Mesendoderm (in vitro differentiated cells): ENCODE measurements at regions not wholly inside any gene's neighbourhood (a gene's known extent, or its start where the extent isn't known, plus 50 kb on each side); places are given as distances from the start of the nearest gene placed in this dataset.

Source experiments
- DNase-seq: peaks from one replicate; pipeline ENCODE4 v3.0.0; 2013
- H2AK5ac ChIP-seq: 2 replicates; pipeline ENCODE4 v1.6.1; 2013; ENCODE audit warnings: low read length, inconsistent platforms
- H2BK120ac ChIP-seq: 2 replicates; pipeline ENCODE4 v1.6.1; 2013; ENCODE audit warnings: low read depth, mild to moderate bottlenecking, low read length, moderate library complexity, mixed read lengths
- H2BK15ac ChIP-seq: replicated peaks from 2 replicates; pipeline ENCODE4 v1.6.1; 2013; ENCODE audit warnings: low read depth, mild to moderate bottlenecking, moderate library complexity
- H2BK5ac ChIP-seq: 2 replicates; pipeline ENCODE4 v1.6.1; 2013; ENCODE audit warnings: low read length, inconsistent platforms
- H3K18ac ChIP-seq: 2 replicates; pipeline ENCODE4 v1.6.1; 2013; ENCODE audit warnings: mild to moderate bottlenecking, low read length, mixed read lengths
- H3K23ac ChIP-seq: one replicate; pipeline ENCODE4 v1.6.1; 2013; ENCODE audit warnings: low read length
- H3K27ac ChIP-seq: 2 replicates; pipeline ENCODE4 v1.5.1; 2013; ENCODE audit warnings: low read depth, mild to moderate bottlenecking, inconsistent platforms, low read length, moderate library complexity
- H3K27me3 ChIP-seq: 2 replicates; pipeline ENCODE4 v1.6.1; 2013; ENCODE audit warnings: low read length, control low read depth, mild to moderate bottlenecking, inconsistent platforms; ENCODE audit not compliant: insufficient read depth, poor library complexity
- H3K36me3 ChIP-seq: 2 replicates; pipeline ENCODE4 v1.6.1; 2013; ENCODE audit warnings: low read length, inconsistent platforms; ENCODE audit not compliant: control insufficient read depth, insufficient read depth
- H3K4ac ChIP-seq: one replicate; pipeline ENCODE4 v1.6.1; 2013; ENCODE audit warnings: low read depth, mild to moderate bottlenecking, low read length, moderate library complexity
- H3K4me1 ChIP-seq: 2 replicates; pipeline ENCODE4 v1.6.1; 2013; ENCODE audit warnings: low read depth, low read length, inconsistent platforms; ENCODE audit not compliant: control insufficient read depth
- H3K4me2 ChIP-seq: 2 replicates; pipeline ENCODE4 v1.6.1; 2013; ENCODE audit warnings: low read length
- H3K4me3 ChIP-seq: 2 replicates; pipeline ENCODE4 v1.5.1; 2013; ENCODE audit warnings: mild to moderate bottlenecking, low read length
- H3K56ac ChIP-seq: one replicate; pipeline ENCODE4 v1.6.1; 2013; ENCODE audit warnings: low read length
- H3K79me1 ChIP-seq: 2 replicates; pipeline ENCODE4 v1.6.1; 2013; ENCODE audit warnings: low read length, inconsistent platforms
- H3K79me2 ChIP-seq: 2 replicates; pipeline ENCODE4 v1.6.1; 2013; ENCODE audit warnings: mild to moderate bottlenecking, low read length; ENCODE audit not compliant: control insufficient read depth, insufficient read depth
- H3K9ac ChIP-seq: 2 replicates; pipeline ENCODE4 v1.6.1; 2013; ENCODE audit warnings: low read length, inconsistent platforms
- H4K5ac ChIP-seq: one replicate; pipeline ENCODE4 v1.6.1; 2013; ENCODE audit warnings: low read length
- H4K8ac ChIP-seq: one replicate; pipeline ENCODE4 v1.6.1; 2013; ENCODE audit warnings: low read depth, mild to moderate bottlenecking, control low read depth, low read length, moderate library complexity
- WGBS: extraction: QIAGEN DNeasy Blood & Tissue Kit; methylation state at CpG from one replicate; pipeline ENCODE4 v1.1.7; 2013; ENCODE audit warnings: low lambda C conversion rate, missing lambda C conversion rate; ENCODE audit not compliant: insufficient coverage; ENCODE audit errors: extremely low coverage; 5-methylcytosine and 5-hydroxymethylcytosine counted together

DNA sequence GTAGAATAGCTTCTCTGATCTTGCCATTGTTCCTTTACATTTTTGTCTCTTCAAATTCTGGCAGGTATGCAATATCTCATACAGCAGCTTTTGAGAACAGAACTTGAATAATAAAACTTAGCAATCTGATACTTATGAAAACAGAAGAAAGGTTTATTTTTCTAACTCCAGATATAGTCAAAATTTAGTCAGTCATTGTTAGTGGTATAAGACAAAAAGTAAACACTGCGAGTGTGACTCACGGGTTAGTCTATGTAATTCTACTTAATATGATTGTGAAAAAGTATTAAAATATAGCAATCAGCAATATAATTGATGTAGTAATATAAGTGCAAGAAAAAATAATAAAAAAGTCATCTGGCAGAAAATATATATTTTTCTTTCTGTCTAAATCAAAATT lies 910.4 kb downstream of the DNAH5 start:
- Histone ChIP-seq H2BK120ac (no peak overlapping the region), H3K4me1 (no peaks in the 10 kb centered on the region), H3K79me2 (no peaks in the 10 kb centered on the region), H3K9ac (no peak overlapping the region), H3K27me3 (no peaks in the 10 kb centered on the region), H4K8ac (no peak overlapping the region), H3K18ac (no peak overlapping the region), H3K36me3 (no peaks in the 10 kb centered on the region), H2BK15ac (no peak overlapping the region), H3K79me1 (no peaks in the 10 kb centered on the region), H4K5ac (no peak overlapping the region), H2BK5ac (no peak overlapping the region), H3K4me2 (no peak overlapping the region), H3K27ac (no peak overlapping the region), H3K23ac (no peak overlapping the region), H3K4me3 (no peak overlapping the region), H2AK5ac (no peak overlapping the region), H3K56ac (no peak overlapping the region), H3K4ac (no peak overlapping the region)
- no CpG with 5 or more reads among the region's 2 CpGs for WGBS
- DNase-seq: no peak

DNA sequence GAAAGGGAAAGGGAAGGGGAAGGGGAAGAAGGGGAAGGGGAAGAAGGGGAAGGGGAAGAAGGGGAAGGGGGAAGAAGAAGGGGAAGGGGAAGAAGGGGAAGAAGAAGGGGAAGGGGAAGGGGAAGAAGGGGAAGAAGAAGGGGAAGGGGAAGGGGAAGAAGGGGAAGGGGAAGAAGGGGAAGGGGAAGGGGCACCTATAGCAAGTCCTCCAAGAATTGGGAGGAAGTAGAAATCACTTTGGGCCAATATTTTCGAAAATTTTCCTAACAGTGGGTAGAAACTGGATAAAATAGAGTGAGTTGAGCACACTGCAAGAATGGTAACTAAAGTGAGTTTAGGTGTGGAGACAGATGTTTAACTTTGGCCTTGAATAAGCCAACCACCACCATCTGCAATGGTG lies 915.3 kb downstream of the DNAH5 start:
- no peak overlapping the region for H3K56ac ChIP-seq
- H3K4me1 ChIP-seq: no peaks in the 10 kb centered on the region
- no peak overlapping the region for H4K5ac ChIP-seq
- no peak overlapping the region for H3K18ac ChIP-seq
- no peaks in the 10 kb centered on the region for H3K79me2 ChIP-seq
- no CpG with 5 or more reads among the region's 1 CpG for WGBS
- H3K23ac ChIP-seq: no peak overlapping the region
- H2BK15ac ChIP-seq: no peak overlapping the region
- H2BK120ac ChIP-seq: no peak overlapping the region
- no peak overlapping the region for H3K4me2 ChIP-seq
- H3K79me1 ChIP-seq: no peaks in the 10 kb centered on the region
- no peak overlapping the region for H4K8ac ChIP-seq
- H3K27me3 ChIP-seq: no peaks in the 10 kb centered on the region
- no peak overlapping the region for H3K4ac ChIP-seq
- H2AK5ac ChIP-seq: no peak overlapping the region
- H3K4me3 ChIP-seq: no peak overlapping the region
- no peaks in the 10 kb centered on the region for H3K36me3 ChIP-seq
- H3K27ac ChIP-seq: no peak overlapping the region
- no peak overlapping the region for H2BK5ac ChIP-seq
- DNase-seq: no peak
- H3K9ac ChIP-seq: no peak overlapping the region

DNA sequence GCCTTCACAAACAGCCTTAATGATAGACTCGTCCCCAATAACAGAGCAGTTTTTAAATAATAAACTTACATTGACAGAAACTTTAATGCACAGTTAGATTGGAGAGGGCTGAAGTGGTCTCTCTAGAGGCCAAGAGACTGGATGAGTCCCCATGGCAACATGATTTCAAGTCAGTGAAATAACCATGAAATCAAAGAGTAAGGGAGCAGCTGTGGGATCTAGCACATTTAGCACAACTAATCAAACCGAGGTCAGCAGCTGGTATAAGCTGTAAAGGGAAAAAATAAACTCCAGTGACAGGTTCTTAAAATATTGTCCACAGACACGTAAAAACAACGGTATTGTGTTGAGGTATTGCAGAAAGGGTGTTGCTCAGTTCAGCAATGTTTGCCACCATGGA lies 916.6 kb downstream of the DNAH5 start:
- Histone ChIP-seq H3K4ac (no peak overlapping the region), H2BK120ac (no peak overlapping the region), H3K4me1 (no peaks in the 10 kb centered on the region), H3K18ac (no peak overlapping the region), H3K9ac (no peak overlapping the region), H3K27ac (no peak overlapping the region), H3K56ac (no peak overlapping the region), H2BK5ac (no peak overlapping the region), H4K8ac (no peak overlapping the region), H3K27me3 (no peaks in the 10 kb centered on the region), H3K79me1 (no peaks in the 10 kb centered on the region), H3K4me3 (no peak overlapping the region), H3K23ac (no peak overlapping the region), H3K79me2 (no peaks in the 10 kb centered on the region), H3K36me3 (no peaks in the 10 kb centered on the region), H2BK15ac (no peak overlapping the region), H3K4me2 (no peak overlapping the region), H2AK5ac (no peak overlapping the region), H4K5ac (no peak overlapping the region)
- DNase-seq: no peak
- no CpG with 5 or more reads among the region's 4 CpGs for WGBS

DNA sequence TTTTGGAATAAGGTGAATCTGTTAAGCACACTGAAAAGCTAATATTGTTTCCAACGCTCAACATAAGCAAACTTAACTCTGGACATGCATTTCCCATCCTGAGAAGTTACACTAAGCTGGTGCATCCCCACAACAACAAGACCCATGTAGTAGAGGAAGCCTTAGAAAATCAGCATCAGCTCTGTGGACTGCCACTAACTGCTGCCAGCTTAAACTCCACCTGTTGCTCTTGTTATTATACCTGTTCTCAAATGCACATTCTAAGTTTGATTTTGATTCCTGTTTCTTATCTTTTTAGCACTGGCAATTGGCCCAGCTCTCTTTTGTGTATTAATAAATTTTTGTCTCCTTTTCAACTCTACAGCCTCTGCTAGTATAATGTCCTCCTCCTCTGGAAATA lies 924.8 kb downstream of the DNAH5 start:
- no peaks in the 10 kb centered on the region for H3K79me1 ChIP-seq
- no peak overlapping the region for H3K27ac ChIP-seq
- H3K9ac ChIP-seq: no peak overlapping the region
- no peak for DNase-seq
- no peak overlapping the region for H3K18ac ChIP-seq
- no peaks in the 10 kb centered on the region for H3K79me2 ChIP-seq
- H3K23ac ChIP-seq: no peak overlapping the region
- no peak overlapping the region for H2AK5ac ChIP-seq
- no peak overlapping the region for H2BK5ac ChIP-seq
- no peaks in the 10 kb centered on the region for H3K27me3 ChIP-seq
- no peaks in the 10 kb centered on the region for H3K36me3 ChIP-seq
- no peak overlapping the region for H2BK15ac ChIP-seq
- H4K8ac ChIP-seq: no peak overlapping the region
- no peak overlapping the region for H3K4me2 ChIP-seq
- no peak overlapping the region for H2BK120ac ChIP-seq
- H3K4ac ChIP-seq: no peak overlapping the region
- H3K56ac ChIP-seq: no peak overlapping the region
- no CpG with 5 or more reads among the region's 1 CpG for WGBS
- no peak overlapping the region for H4K5ac ChIP-seq
- no peaks in the 10 kb centered on the region for H3K4me1 ChIP-seq
- no peak overlapping the region for H3K4me3 ChIP-seq

DNA sequence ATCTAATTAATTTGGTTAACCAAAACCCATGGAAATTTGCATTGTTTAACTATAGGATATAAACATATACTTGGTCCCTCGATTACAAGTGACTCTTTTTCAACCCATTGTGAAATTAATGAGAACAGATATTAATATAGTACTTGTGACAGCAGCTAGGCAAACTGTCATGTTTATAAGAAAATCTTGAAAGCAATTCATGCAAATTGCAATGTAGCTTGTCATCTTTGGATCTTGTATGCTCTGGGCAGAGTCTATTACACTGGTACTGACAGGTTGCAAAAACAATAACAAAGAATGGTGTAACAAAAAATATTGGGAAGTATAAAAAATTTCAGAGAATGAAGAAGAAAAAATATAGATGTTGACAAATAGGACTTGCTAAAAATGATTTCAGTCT lies 941.0 kb downstream of the DNAH5 start:
- no CpG with 5 or more reads among the region's 1 CpG for WGBS
- H3K56ac ChIP-seq: no peak overlapping the region
- no peak overlapping the region for H3K23ac ChIP-seq
- no peaks in the 10 kb centered on the region for H3K79me1 ChIP-seq
- no peaks in the 10 kb centered on the region for H3K27me3 ChIP-seq
- H4K5ac ChIP-seq: no peak overlapping the region
- H2BK120ac ChIP-seq: no peak overlapping the region
- no peak overlapping the region for H2BK5ac ChIP-seq
- no peaks in the 10 kb centered on the region for H3K36me3 ChIP-seq
- no peak overlapping the region for H3K4ac ChIP-seq
- H3K79me2 ChIP-seq: no peaks in the 10 kb centered on the region
- no peak overlapping the region for H3K27ac ChIP-seq
- DNase-seq: no peak
- no peak overlapping the region for H4K8ac ChIP-seq
- no peak overlapping the region for H2BK15ac ChIP-seq
- no peak overlapping the region for H3K4me2 ChIP-seq
- H2AK5ac ChIP-seq: no peak overlapping the region
- no peak overlapping the region for H3K18ac ChIP-seq
- no peaks in the 10 kb centered on the region for H3K4me1 ChIP-seq
- H3K9ac ChIP-seq: no peak overlapping the region
- H3K4me3 ChIP-seq: no peak overlapping the region

DNA sequence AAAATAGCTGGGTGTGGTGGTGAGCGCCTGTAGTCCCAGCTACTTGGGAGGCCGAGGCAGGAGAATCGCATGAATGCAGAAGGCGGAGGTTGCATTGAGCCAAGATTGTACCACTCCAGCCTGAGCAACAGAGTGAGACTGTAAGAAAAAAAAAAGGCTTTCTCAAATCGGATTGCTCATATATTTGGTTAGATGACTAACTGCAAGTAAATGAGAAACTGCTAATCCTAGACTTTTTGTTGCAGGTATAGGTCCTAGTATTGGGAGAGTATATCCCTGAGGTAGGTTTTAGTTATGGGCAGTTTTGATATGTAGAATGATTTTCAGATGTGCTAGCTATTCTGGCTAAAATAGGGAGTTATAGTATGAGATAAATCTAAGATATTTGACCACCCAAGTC lies 944.8 kb downstream of the DNAH5 start:
- Histone ChIP-seq H2BK15ac (no peak overlapping the region), H4K5ac (no peak overlapping the region), H3K9ac (no peak overlapping the region), H3K27ac (no peak overlapping the region), H3K23ac (no peak overlapping the region), H3K4ac (no peak overlapping the region), H2BK120ac (no peak overlapping the region), H2AK5ac (no peak overlapping the region), H3K36me3 (no peaks in the 10 kb centered on the region), H3K79me2 (no peaks in the 10 kb centered on the region), H2BK5ac (no peak overlapping the region), H3K18ac (no peak overlapping the region), H3K4me2 (no peak overlapping the region), H3K56ac (no peak overlapping the region), H3K4me3 (no peak overlapping the region), H3K4me1 (no peaks in the 10 kb centered on the region), H4K8ac (no peak overlapping the region), H3K27me3 (no peaks in the 10 kb centered on the region), H3K79me1 (no peaks in the 10 kb centered on the region)
- DNase-seq: no peak
- WGBS: no CpG with 5 or more reads among the region's 5 CpGs
